Fibroblast of pulmonary artery (primary cell): ENCODE measurements at regions not wholly inside any gene's neighbourhood (a gene's known extent, or its start where the extent isn't known, plus 50 kb on each side); places are given as distances from the start of the nearest gene placed in this dataset.
"Not testable (repeated sequence)": the region's sequence is repeated elsewhere in the genome, so short reads cannot be mapped to it uniquely, and the experiment has no call there.

Experiments used
- DNase-seq: peaks from one replicate; pipeline ENCODE4 v3.0.0-alpha.2; 2010; ENCODE audit warnings: low read depth
- H3K4me3 ChIP-seq: replicated peaks from 2 replicates; pipeline ENCODE4 v1.5.1; 2011; ENCODE audit warnings: low read depth, mild to moderate bottlenecking, control low read depth, low read length, moderate library complexity
- TF ChIP-seq, protein P1 (sequence below): IDR thresholded peaks from 2 replicates; pipeline ENCODE4 v1.5.1; 2011; ENCODE audit warnings: mild to moderate bottlenecking, control low read depth, low read length, inconsistent platforms; ENCODE audit errors: missing control alignments

DNA sequence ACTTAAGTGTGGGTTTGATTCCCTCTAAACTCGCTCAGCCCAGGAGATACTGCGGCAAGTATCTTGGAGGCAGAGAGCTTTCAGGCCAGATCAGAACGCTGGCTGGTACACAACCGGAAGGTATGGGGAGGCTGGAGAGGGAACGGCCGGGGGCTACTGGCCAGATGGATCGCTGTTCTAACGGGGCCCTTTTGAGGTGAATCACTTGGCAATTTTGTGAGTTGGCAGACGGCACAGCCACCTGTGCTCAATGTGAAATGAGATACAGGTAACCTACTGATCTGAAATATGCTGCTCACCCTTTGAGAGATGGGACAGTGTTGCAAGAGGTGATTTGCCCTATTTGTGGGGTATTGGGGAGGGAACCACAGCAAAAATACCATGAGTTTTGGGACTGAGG lies 622.9 kb upstream of the RBFOX1 start:
- no peak overlapping the region for H3K4me3 ChIP-seq
- DNase-seq: no peak
- TF ChIP-seq, protein P1, sequence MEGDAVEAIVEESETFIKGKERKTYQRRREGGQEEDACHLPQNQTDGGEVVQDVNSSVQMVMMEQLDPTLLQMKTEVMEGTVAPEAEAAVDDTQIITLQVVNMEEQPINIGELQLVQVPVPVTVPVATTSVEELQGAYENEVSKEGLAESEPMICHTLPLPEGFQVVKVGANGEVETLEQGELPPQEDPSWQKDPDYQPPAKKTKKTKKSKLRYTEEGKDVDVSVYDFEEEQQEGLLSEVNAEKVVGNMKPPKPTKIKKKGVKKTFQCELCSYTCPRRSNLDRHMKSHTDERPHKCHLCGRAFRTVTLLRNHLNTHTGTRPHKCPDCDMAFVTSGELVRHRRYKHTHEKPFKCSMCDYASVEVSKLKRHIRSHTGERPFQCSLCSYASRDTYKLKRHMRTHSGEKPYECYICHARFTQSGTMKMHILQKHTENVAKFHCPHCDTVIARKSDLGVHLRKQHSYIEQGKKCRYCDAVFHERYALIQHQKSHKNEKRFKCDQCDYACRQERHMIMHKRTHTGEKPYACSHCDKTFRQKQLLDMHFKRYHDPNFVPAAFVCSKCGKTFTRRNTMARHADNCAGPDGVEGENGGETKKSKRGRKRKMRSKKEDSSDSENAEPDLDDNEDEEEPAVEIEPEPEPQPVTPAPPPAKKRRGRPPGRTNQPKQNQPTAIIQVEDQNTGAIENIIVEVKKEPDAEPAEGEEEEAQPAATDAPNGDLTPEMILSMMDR: no peak

DNA sequence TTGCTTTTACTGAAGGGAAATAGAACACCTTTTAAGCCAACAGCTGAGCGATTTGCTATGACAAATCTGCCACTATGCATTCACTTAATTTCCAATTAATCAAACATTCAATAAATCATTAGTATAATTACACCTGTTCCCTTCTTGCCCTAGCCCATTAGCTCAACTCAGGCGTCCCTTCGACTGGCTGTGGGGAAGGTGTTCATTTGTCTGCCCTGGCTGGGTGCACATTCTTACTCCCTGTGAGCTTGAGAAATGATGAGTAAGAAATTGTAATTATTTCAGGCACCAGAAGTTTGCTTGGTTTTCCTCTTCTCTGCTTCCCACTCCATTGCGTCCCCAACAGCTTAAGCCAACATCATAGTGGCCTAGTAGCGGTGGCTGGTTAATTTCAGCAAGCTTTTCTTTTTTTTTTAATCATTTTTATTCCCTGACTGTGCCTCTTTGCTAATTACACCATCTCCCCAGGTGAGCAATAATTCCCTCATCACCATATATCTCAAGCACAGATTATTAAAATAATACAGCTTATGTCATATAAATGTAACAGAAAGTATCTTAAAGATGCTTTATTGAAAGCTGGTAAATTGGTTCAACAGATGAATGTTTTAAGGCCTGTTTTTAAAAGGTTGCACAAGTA lies 623.9 kb upstream of the RBFOX1 start:
- TF ChIP-seq, protein P1: no peak

DNA sequence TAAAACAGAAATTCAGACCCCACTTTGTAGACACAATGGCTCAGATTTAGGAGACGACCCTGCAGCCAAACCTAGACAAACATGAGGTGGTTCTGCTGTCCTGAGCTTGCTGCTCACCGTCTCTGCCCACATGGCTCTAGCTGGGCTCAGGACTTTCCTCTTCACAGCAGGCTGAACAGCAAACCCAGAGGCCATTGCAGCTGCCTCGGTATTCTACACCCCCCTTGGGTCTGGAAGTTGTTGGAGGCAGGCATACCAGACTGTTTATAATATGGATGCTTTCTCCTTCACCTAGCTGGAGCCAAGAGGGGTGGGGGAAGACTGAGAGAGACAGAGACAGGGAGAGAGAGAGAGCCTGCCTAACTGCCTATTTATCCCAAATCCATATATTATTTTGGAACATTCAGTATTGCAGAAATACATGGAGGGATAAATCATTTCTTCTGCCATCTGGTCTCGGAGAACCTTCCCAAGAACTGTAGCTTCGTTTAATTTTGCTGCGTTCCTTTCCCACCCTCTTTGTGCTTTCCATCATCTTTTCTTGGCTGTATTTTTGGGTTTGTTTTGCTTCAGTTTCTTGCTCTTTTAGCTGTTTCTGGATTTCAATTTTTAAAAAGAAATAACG lies 628.2 kb upstream of the RBFOX1 start:
- H3K4me3 ChIP-seq: no peak overlapping the region
- DNase-seq: no peak
- TF ChIP-seq, protein P1: no peak

More for the DNA sequence above, 623.9 kb upstream of the RBFOX1 start:
- no peak for DNase-seq
- no peak overlapping the region for H3K4me3 ChIP-seq

DNA sequence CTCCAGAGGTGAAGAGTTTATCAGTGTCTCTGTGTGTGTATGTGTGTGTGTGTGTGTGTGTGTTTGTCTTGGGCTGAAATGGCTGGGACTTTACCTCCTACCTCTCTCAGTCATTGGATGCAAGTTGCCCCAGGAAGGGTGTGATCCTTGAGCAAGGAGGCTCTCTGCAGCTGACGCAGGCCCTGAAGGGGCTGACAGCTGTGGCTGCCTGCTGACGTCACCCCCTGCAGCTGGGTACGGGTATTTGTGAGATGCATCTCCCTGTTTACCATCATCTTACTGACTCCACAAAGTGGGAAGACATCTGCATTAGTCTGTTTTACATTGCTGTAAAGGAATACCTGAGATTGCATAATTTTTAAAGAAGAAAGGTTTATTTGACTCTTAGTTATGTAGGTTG lies 631.5 kb upstream of the RBFOX1 start:
- no peak for DNase-seq
- no peak overlapping the region for H3K4me3 ChIP-seq
- TF ChIP-seq, protein P1: no peak

DNA sequence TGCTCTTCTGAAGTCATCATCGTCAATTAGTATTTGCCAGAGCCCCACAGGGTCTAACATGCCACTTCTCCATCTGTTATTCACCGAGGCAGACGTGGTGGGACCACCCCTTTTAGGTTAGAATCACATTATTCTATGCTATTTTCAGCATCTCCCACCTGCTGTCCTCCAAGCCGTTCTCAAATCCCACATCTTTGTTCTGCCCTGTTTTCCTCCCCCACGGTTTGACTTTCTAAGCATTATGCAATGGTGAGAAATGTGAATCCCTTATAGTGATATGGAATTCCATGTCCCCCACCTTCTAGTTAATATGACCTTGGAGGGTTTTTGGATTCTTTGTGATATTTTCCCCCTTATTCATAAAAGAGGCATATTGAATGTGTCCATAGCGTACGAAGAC lies 634.1 kb upstream of the RBFOX1 start:
- no peak overlapping the region for H3K4me3 ChIP-seq
- DNase-seq: no peak
- TF ChIP-seq, protein P1: no peak

DNA sequence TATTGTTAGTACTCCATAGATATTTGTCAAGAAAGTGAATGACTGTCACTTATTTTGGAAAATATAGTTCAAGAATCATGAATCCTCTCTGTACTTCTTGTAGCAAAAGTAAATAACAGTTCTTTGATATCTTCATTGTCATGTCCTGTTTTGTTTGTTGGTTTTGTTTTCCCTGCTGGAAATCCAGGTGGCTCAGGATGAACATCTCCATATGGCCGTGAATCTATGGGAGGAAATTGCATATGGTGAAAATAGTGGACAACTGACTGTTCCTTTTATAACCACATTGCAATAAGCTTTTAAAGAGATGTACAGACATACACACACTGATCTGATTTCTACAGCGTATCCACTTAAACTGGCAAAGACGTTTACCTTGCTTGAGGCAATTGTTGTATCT lies 637.0 kb upstream of the RBFOX1 start:
- no peak overlapping the region for H3K4me3 ChIP-seq
- DNase-seq: no peak
- TF ChIP-seq, protein P1: no peak

DNA sequence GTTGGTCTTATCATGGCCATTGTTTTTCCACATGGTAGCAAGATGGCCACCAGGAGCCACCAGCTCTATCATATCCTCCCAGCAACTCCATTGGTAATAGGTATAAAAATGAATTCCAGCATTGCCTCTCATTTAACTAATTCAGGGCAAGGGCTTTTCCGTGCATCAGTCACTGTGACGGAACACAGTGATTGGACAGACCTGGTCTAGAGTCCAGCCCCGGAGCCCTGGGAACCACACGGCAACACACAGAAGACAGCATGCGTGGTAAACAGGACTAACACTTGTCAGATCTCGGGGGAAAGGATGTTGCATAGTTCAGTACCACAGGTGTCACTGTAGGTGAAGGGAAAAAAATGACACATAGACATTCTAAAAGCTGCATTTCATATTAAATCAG lies 638.0 kb upstream of the RBFOX1 start:
- TF ChIP-seq, protein P1: no peak
- H3K4me3 ChIP-seq: no peak overlapping the region
- DNase-seq: no peak

DNA sequence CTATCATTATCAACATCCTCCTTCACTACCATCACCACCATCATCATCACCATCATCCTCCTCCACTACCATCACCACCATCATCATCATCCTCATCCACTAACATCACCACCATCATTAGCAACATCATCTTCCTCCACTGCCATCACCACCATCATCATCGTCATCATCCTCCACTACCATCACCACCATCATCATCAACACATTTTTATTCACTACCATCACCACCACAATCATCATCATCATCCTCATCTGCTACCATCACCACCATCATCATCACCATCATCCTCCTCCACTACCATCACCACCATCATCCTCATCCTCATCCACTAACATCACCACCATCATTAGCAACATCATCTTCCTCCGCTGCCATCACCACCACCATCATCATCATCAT lies 639.2 kb upstream of the RBFOX1 start:
- not testable (repeated sequence) for H3K4me3 ChIP-seq, DNase-seq
